ENCODE measurements at regions not wholly inside any gene's neighbourhood (a gene's known extent, or its start where the extent isn't known, plus 50 kb on each side); places are given as distances from the start of the nearest gene placed in this dataset.

GRCh38 chr3:81932681-81933080 lies 171.2 kb upstream of the GBE1 start:
- no peak for TF ChIP-seq EZH2 (IDR thresholded peaks at IDR 0.05; ENCODE audit: insufficient read depth, poor library complexity, severe bottlenecking)
- TF ChIP-seq EZH2phosphoT487 (IDR thresholded peaks at IDR 0.05; ENCODE audit: insufficient read depth, low read depth): no peak
